CMK (cell line): ENCODE measurements at regions not wholly inside any gene's neighbourhood (a gene's known extent, or its start where the extent isn't known, plus 50 kb on each side); places are given as distances from the start of the nearest gene placed in this dataset.

Experiments
- DNase-seq: peaks from one replicate; pipeline ENCODE4 v3.0.0-alpha.2; 2010; ENCODE audit warnings: low read depth

GRCh38 chr2:144686518-144687215, 166.7 kb upstream of the ZEB2 start:
- DNase-seq: no peak

DNA sequence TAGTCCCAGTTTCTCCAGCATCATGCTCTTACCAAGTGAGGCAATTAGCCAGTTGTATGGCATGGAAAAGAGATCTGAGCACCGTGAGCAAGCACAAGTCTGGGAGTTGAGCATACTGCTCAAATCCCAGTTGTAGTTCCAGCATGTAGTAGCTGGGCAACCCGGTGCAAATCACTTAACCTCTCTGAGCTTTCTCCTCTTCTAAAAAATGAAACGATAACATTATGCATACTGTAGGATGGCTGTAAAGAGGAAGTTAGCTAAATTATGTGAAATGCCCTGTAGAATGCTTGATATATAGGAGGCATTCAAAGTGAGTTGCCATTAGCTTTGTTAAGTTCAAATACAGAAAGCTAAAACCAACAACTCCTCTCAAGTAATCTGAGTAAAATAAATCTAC, 164.0 kb upstream of the ZEB2 start:
- no peak for DNase-seq

DNA sequence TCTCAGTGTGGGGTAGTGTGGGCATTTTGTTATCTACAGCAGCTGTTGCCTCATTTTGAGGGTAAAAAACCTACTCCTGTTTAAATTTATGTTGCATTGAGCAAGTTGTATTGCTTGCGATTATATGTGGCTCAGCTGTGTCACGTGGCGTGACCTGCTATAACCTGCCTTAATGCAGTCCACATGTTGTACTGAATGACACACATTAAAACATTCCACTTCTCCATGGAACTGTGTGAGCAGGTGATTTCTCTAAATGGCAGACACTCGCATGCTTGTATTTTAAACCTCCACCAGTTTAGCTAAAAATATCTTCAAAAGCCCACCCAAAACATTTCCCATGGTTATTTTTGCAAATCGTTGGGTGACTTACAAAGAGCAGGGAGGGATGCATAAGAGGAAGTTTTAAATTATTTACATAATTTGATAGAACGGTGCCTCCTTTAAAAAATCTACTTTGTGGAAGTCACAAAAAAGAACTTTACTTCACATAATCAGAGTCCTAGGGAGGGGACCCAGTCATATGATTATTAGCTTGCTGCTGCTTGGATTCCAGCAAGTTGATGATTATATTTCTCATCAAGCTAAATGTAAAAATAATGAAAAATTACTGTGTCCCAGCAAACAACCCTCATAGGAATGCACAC, 163.3 kb upstream of the ZEB2 start:
- DNase-seq: no peak

GRCh38 chr2:144682248-144682647, 162.3 kb upstream of the ZEB2 start:
- DNase-seq: no peak

DNA sequence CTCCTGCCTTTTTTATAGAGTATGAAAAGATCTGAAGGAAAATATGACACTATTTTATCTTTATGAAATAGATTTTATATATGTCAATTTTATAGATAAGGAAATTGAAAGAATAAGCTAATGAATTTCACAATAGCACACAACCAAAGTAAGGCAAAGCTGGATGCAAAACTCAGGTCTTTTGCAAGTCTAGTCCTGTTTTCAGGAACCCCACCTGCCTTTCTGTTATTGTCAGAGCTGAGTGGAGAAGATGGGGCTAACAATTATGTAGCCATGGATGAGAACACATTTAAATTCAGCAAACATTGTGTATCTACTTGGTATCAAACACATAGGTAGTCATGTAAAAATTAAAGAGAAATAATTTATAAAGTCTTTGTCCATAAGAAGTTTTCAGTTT, 161.5 kb upstream of the ZEB2 start:
- DNase-seq: no peak

GRCh38 chr2:144679942-144680341, 160.0 kb upstream of the ZEB2 start:
- DNase-seq: no peak

DNA sequence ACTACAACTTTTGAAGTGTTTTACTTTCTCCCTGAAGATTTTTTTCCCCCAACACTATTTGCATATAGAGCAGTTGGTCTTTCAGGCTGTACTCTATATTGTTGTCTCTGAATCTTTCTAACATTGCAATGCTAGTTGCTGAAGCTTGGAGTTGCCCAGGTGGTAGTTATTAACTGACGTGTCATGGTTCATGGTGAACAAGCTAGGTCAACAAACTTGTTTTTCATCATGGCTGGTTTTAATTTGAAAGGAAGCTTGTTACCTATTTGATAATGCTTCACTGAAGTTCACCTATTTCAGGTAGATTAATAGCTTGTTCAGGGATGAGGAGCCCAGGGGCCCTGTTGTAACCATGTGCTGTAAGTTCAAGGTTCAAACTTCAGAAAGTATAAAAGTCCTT, 158.8 kb upstream of the ZEB2 start:
- DNase-seq: no peak

GRCh38 chr2:144675731-144676130, 155.8 kb upstream of the ZEB2 start:
- no peak for DNase-seq

GRCh38 chr2:144675331-144675730, 155.4 kb upstream of the ZEB2 start:
- DNase-seq: no peak

- DNase-seq: no peak
Observed at GRCh38 chr2:144674071-144674470, 154.2 kb upstream of the ZEB2 start.

- no peak for DNase-seq
Observed at GRCh38 chr2:144673456-144673855, 153.5 kb upstream of the ZEB2 start.

DNA sequence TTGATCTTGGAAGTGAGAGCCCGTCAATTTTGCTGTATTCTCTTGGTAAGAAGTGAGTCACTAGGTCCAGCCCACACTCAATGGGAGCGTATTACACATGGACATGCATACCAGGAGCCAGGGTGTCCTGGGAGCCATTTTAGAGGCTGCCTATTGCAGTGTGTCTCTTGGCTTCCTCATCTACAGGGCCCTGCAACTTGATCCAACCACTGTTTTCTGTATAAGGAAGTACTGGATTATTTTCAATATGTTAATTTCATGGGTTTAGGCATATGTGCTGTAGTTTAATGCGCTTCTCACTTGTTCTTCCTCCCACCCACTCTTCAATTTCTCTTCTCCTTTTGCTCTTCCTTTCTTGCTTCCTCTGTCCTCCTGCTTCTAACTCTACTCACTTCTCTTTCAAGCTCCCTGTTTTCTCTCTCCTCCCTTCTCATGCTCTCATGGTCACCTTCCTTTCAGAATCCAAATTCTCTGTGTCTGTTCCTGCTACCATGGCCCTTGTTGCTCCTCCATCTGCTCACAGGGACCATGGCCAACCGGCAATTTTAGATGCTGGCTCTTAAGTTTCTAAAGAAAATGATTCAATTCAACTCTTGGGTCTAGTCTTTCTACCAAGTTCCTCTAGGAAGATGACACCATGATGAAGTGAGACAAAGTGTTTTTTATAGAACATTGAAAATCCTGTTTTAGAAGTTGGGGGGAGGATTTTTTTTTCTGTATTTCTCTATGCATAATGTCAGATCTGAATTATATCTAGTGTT, 152.0 kb upstream of the ZEB2 start:
- DNase-seq: no peak

GRCh38 chr2:144670738-144671137, 150.8 kb upstream of the ZEB2 start:
- DNase-seq: no peak

DNA sequence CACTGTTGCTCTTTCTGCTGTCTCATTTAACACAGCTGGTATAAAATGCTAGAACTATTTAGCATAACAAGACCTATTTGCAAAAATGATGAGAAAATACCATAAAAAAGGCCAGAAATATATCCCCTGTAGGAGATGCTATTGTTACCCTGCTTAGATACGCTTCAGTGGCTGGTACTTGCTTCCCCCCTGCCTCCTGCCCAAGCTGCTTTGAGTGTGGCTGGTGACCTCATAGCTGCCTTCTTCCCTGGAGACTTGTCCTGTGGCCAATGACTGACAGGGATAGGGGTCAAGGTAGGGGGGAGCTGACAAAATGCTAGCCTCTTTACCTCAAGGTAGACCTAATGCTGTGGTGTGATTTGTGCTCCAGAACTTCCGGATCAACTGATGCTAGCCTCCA, 150.2 kb upstream of the ZEB2 start:
- DNase-seq: no peak

DNA sequence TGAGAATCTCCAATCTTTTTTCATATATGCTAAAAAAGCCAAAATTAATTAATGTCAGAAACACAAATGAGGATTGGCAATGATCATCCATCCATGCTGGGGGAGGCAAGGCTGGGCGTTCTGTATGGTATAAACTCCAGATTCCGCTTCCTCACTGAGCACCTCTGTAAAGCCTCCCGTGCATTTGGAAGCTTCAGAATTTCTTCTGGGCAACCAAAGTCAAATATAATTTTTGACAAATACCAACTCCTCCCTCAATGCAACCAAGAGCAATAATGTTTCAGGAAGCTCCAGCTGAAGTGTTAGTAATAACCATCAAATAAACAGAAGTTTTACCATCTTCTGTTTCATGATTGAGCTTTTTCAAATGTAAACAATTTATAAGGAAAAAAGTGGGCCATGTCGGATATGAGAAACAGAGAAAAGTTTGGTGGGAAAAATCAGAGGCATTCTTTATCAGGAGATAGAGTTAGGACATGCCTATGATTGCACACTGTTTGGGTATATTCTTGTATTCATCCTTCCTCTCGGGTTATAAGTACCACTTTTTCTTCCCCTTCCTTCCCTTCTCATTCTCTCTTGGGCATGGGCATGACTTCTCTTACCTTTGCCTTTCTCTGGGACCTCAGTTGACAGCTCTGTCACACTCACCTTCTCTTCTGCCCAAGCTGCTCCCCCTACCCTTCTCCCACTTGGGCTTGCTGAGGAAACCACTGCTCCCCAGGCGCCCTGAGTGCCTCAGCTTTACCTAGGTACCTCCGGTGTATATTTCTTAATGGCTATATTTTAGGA, 149.5 kb upstream of the ZEB2 start:
- DNase-seq: no peak

- DNase-seq: no peak
Observed at GRCh38 chr2:144668493-144669110, 148.7 kb upstream of the ZEB2 start.

DNA sequence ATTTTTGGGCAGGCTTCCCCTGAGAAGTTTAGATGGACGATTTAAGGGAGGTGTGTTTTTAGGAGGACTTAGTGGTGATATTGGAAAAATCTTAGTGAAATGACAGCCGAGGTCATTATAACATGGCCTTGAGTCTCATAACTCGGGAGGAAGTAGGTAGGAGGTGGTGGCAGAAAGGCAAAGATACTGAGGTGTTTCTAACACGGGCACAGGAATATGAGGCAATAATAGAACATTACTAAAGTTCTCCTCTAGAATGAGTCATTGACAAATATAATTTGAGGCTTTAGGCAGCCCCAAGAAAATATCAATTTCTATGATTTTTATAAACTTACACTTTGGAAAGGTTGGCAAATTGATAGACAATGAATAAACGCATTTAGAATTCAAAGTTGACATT, 146.1 kb upstream of the ZEB2 start:
- no peak for DNase-seq

GRCh38 chr2:144663207-144663606, 143.3 kb upstream of the ZEB2 start:
- no peak for DNase-seq

GRCh38 chr2:144660518-144661316, 140.8 kb upstream of the ZEB2 start:
- DNase-seq: no peak

DNA sequence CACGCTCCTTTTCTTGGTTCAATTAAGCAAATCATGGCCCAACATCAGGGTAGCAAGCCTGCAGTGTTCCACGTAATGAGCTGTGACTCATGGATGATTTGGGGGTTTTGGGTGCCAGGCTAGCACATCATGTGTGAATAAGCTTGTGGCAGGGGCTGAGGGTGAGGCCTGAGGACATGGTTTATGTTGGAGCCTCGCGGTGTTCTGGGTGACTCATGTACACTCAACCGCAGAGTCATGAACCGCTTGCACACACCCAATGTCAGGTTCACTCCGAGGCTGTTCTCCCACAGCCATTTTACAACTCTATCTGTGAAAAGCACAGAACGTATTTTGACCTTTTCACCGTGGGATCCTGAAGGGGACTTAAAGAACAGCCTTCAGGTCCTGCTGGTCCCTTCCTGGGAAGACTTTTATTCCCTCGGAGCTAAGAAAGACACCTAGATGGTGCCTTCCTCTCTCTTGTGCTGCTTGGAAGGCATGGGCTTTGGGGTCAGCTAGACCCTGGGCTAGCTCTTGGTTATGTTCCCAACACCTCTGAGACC, 139.9 kb upstream of the ZEB2 start:
- no peak for DNase-seq

DNA sequence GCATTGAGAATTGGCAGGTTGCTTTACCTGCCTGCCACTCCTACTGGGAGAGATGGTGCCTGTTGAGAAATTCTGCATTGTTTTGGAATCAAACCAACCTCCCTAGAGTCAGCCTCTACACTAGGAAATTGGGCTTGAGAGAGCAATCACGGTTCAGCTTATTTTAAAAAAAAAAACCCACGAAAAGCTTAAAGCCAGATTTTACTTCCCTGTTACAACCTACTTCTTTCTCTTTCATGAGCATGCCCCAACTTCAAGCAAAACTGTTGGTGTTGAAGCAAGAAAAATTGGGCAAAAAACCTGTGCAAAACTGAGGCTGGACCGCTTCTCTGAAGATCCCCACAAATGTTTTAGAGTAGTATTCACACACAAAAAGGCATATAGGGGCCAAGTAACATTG, 134.6 kb upstream of the ZEB2 start:
- DNase-seq: no peak
